ENCODE measurements at regions not wholly inside any gene's neighbourhood (a gene's known extent, or its start where the extent isn't known, plus 50 kb on each side); places are given as distances from the start of the nearest gene placed in this dataset.
A peak's percentile ranks its signal among the peaks of the same experiment; 100 is the strongest.

- Mint-ChIP-seq H3K4me1 (peaks cover 9% of the 10 kb centered on the region), H3K9me3 (peaks cover 36% of the 10 kb centered on the region), H3K4me3 (no peak overlapping the region), H3K36me3 (ENCODE audit: low read depth) (peaks cover 4% of the 10 kb centered on the region), H3K27ac (no peak overlapping the region), H3K27me3 (ENCODE audit: low read depth) (peaks cover under 1% of the 10 kb centered on the region)
- TF ChIP-seq CTCF (IDR thresholded peaks at IDR 0.05; ENCODE audit: unreplicated experiment in 3 of 3), result peak in 2 of 3 experiments; percentile 13 to 38
These were observed 52.2 kb upstream of the MKI67 start for GRCh38 chr10:128178302-128178958.

GRCh38 chr10:128180843-128181242 lies 54.6 kb upstream of the MKI67 start:
- Mint-ChIP-seq H3K27ac (no peak overlapping the region), H3K27me3 (ENCODE audit: low read depth) (peaks cover 8% of the 10 kb centered on the region), H3K4me1 (peaks cover 14% of the 10 kb centered on the region), H3K9me3 (peaks cover 24% of the 10 kb centered on the region), H3K4me3 (no peak overlapping the region), H3K36me3 (ENCODE audit: low read depth) (no peaks in the 10 kb centered on the region)
- no peak for TF ChIP-seq CTCF (IDR thresholded peaks at IDR 0.05; ENCODE audit: unreplicated experiment in 3 of 3)

GRCh38 chr10:128185627-128186026 lies 59.4 kb upstream of the MKI67 start:
- Mint-ChIP-seq H3K4me1 (peaks cover 17% of the 10 kb centered on the region), H3K27ac (peak overlapping the region in 1 of 3 experiments; percentile 43), H3K9me3 (peaks cover 12% of the 10 kb centered on the region), H3K4me3 (no peak overlapping the region), H3K27me3 (ENCODE audit: low read depth) (peaks cover 24% of the 10 kb centered on the region), H3K36me3 (ENCODE audit: low read depth) (no peaks in the 10 kb centered on the region)
- no peak for TF ChIP-seq CTCF (IDR thresholded peaks at IDR 0.05; ENCODE audit: unreplicated experiment in 3 of 3)

GRCh38 chr10:128186959-128187787 lies 61.0 kb upstream of the MKI67 start:
- peaks cover 17% of the 10 kb centered on the region for H3K4me1 Mint-ChIP-seq
- H3K27ac Mint-ChIP-seq, result peak overlapping the region; percentile 43 to 86 (median 52)

DNA sequence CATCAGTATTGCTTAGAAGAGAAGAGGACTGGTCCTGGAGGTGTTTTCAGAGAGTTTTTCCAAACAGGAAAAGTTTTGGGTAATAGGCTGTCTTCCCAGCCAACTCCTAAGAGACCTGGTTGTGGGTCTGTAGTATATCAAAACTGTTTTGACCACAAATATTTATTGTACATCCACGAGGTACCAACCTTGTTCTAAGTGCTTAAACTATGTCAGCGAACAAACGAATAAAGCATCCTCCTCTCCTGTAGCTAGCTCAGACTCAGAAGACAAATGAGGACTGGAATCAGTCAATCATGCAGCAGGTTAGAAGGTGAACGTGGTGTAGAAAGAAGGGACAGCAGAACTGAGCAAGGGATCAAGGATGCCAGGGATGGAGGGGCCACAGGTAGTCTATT lies 61.6 kb upstream of the MKI67 start:
- H3K27me3 Mint-ChIP-seq (ENCODE audit: low read depth), result peaks cover 29% of the 10 kb centered on the region
- no peak for TF ChIP-seq CTCF (IDR thresholded peaks at IDR 0.05; ENCODE audit: unreplicated experiment in 3 of 3)
- H3K27ac Mint-ChIP-seq, result peak overlapping the region; percentile 43 to 86 (median 52)

More at GRCh38 chr10:128186959-128187787, 61.0 kb upstream of the MKI67 start:
- no peaks in the 10 kb centered on the region for H3K36me3 Mint-ChIP-seq (ENCODE audit: low read depth)
- H3K9me3 Mint-ChIP-seq, result peaks cover 12% of the 10 kb centered on the region
- peaks cover 29% of the 10 kb centered on the region for H3K27me3 Mint-ChIP-seq (ENCODE audit: low read depth)
- peak overlapping the region in 2 of 3 experiments; percentile 16 to 55 for H3K4me3 Mint-ChIP-seq
- TF ChIP-seq CTCF (IDR thresholded peaks at IDR 0.05; ENCODE audit: unreplicated experiment in 3 of 3), result no peak

More for the DNA sequence above, 61.6 kb upstream of the MKI67 start:
- H3K4me3 Mint-ChIP-seq, result peak overlapping the region in 2 of 3 experiments; percentile 16 to 55
- H3K4me1 Mint-ChIP-seq, result peaks cover 17% of the 10 kb centered on the region
- no peaks in the 10 kb centered on the region for H3K36me3 Mint-ChIP-seq (ENCODE audit: low read depth)
- peaks cover 10% of the 10 kb centered on the region for H3K9me3 Mint-ChIP-seq
